PC-3 (cell line): ENCODE measurements at regions not wholly inside any gene's neighbourhood (a gene's known extent, or its start where the extent isn't known, plus 50 kb on each side); places are given as distances from the start of the nearest gene placed in this dataset.
A peak's percentile ranks its signal among the peaks of the same experiment; 100 is the strongest.

ENCODE experiments used
- ATAC-seq: fragments of 200-7000 bp; cut with Tn5 transposase; 2 replicates; pipeline ENCODE4 v1.9.1; 2020; ENCODE audit warnings: mild to moderate bottlenecking, moderate library complexity
- BruUV-seq: library from RNA; stranded (reverse); fragments of 400-500 nt; replicated peaks from 2 replicates; lab custom pipeline; 2021; lab: Mats Ljungman, UMichigan
- CTCF ChIA-PET: fragments of 300-600 bp; sonication (Branson Sonifier 250); formaldehyde crosslinking; loops from one replicate; lab custom pipeline; 2022; ENCODE audit warnings: antibody characterized with exemption; lab: Charles Lee
- POLR2A ChIA-PET: fragments of 300-600 bp; sonication (Branson Sonifier 250); formaldehyde crosslinking; loops from one replicate; lab custom pipeline; 2022; ENCODE audit warnings: antibody characterized with exemption; ENCODE audit not compliant: unreplicated experiment; lab: Charles Lee
- DNase-seq: peaks from one replicate; pipeline ENCODE4 v3.0.0-alpha.2; 2015
- H2AFZ ChIP-seq: fragments of 300-600 bp; sonication (generic); 2 replicates; pipeline ENCODE4 v1.6.0; 2016; ENCODE audit warnings: antibody characterized with exemption, low read length
- H3F3A ChIP-seq: fragments of 300-600 bp; sonication (generic); one replicate; pipeline ENCODE4 v1.6.0; 2017; ENCODE audit warnings: antibody characterized with exemption, low read length, control low read depth, mild to moderate bottlenecking; ENCODE audit not compliant: unreplicated experiment
- H3K27ac ChIP-seq: fragments of 300-600 bp; sonication (generic); 2 replicates; pipeline ENCODE4 v1.5.1; 2016; ENCODE audit warnings: mild to moderate bottlenecking, low read length
- H3K27me3 ChIP-seq: fragments of 300-600 bp; sonication (generic); 2 replicates; pipeline ENCODE4 v1.6.1; 2016; ENCODE audit warnings: low read length, mixed read lengths
- H3K36me3 ChIP-seq: fragments of 300-600 bp; sonication (generic); 2 replicates; pipeline ENCODE4 v1.6.1; 2016; ENCODE audit warnings: low read depth, mixed run types, low read length, mixed read lengths
- H3K4me1 ChIP-seq: fragments of 300-600 bp; sonication (generic); 2 replicates; pipeline ENCODE4 v1.5.1; 2016; ENCODE audit warnings: low read length; ENCODE audit not compliant: insufficient read depth
- H3K4me2 ChIP-seq: fragments of 300-600 bp; sonication (generic); 2 replicates; pipeline ENCODE4 v1.6.0; 2016; ENCODE audit warnings: low read length
- H3K4me3 ChIP-seq: fragments of 300-600 bp; sonication (generic); 2 replicates; pipeline ENCODE4 v1.5.1; 2016; ENCODE audit warnings: mild to moderate bottlenecking, low read length, mixed read lengths
- H3K79me2 ChIP-seq: fragments of 300-600 bp; sonication (generic); 2 replicates; pipeline ENCODE4 v1.6.1; 2017; ENCODE audit warnings: low read length, mixed read lengths
- H3K9ac ChIP-seq: fragments of 300-600 bp; sonication (generic); 2 replicates; pipeline ENCODE4 v1.6.0; 2016; ENCODE audit warnings: mild to moderate bottlenecking, low read length
- H3K9me2 ChIP-seq: fragments of 300-600 bp; sonication (generic); replicated peaks from 2 replicates; pipeline ENCODE4 v1.6.1; 2016; ENCODE audit warnings: mixed run types, low read length, mixed read lengths
- H3K9me3 ChIP-seq: fragments of 300-600 bp; sonication (generic); 2 replicates; pipeline ENCODE4 v1.6.1; 2016; ENCODE audit warnings: low read length, mixed read lengths
- H4K20me1 ChIP-seq: fragments of 300-600 bp; sonication (generic); 2 replicates; pipeline ENCODE4 v1.6.1; 2016; ENCODE audit warnings: low read length, mixed read lengths
- CTCF ChIP-seq: fragments of 300-600 bp; sonication (generic); conservative IDR thresholded peaks from 2 replicates; pipeline ENCODE4 v1.5.1; 2017; ENCODE audit warnings: antibody characterized with exemption, low read depth, mild to moderate bottlenecking, low read length
- EZH2 ChIP-seq: fragments of 300-600 bp; sonication (generic); IDR thresholded peaks from one replicate; pipeline ENCODE4 v1.6.1; 2017; ENCODE audit warnings: antibody characterized with exemption, mild to moderate bottlenecking, low read length; ENCODE audit not compliant: unreplicated experiment
- EZH2phosphoT487 ChIP-seq: fragments of 300-600 bp; sonication (generic); IDR thresholded peaks from 2 replicates; pipeline ENCODE4 v1.6.1; 2018; ENCODE audit warnings: mild to moderate bottlenecking, antibody characterized with exemption, low read length, borderline replicate concordance
- intact Hi-C: fragments of 100-400 bp; cut with micrococcal nuclease; formaldehyde crosslinking; loops from 2 replicates; pipeline ENCODE4 v1.9.0; 2023

DNA sequence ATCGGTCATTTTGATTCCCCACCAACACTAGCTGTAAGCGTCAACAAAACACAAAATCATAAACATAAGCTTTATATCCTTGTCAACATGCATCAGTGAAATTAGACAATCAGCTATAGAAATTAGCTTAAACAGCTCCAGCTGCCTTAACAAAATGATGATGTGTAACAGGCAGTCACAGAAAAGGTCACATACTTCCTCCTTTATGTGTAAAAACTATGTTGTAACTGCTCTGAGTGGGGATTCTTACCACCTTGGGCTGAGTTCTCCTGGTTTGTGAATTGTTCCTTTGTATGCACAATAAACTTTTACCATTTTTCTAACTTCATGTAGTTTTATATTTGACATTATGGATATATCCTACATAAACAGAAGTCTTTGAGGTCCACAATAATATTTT, 73.9 kb upstream of the MAP9 start:
- H3K4me2 ChIP-seq: no peak overlapping the region
- intact Hi-C loops: no loop called here
- peaks cover under 1% of the 10 kb centered on the region; the same call in 1 of the 2 replicates for H3K4me1 ChIP-seq
- DNase-seq (no peak), ATAC-seq (no peak)
- no peak overlapping the region for H2AFZ ChIP-seq
- H3K9me3 ChIP-seq: no peaks in the 10 kb centered on the region
- H3F3A ChIP-seq: no peaks in the 10 kb centered on the region
- no peaks in the 10 kb centered on the region for H3K36me3 ChIP-seq
- ChIA-PET POLR2A (no interaction called here), CTCF (no interaction called here)
- BruUV-seq: no TSS peak
- H3K9me2 ChIP-seq: no peaks in the 10 kb centered on the region
- no peak overlapping the region for H3K9ac ChIP-seq
- no peaks in the 10 kb centered on the region for H3K79me2 ChIP-seq
- no peak overlapping the region for H3K27ac ChIP-seq
- TF ChIP-seq CTCF (no peak), EZH2 (no peak), EZH2phosphoT487 (no peak)
- H4K20me1 ChIP-seq: no peaks in the 10 kb centered on the region
- no peak overlapping the region for H3K4me3 ChIP-seq
- H3K27me3 ChIP-seq: no peaks in the 10 kb centered on the region

DNA sequence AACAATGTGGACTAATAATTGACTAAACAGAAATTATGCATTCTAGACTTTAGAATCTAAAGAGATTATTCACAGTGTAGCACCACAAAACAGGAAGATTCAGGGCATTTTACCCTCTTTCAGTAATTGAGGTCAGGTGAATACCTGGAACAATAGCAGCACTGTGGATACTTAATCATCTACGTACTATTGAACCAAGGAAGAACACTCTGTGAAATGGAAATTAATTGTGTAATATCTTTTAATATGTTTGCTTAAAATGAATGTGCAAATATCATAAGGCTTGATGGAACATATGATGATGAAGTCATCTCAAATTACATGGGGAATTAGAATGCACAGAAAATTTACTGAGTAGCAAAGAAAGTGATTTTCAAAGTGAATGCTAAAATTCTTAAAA, 68.5 kb upstream of the MAP9 start:
- peak overlapping the region; percentile 52 for H3K27ac ChIP-seq
- no peaks in the 10 kb centered on the region for H3K36me3 ChIP-seq
- H2AFZ ChIP-seq: no peak overlapping the region
- ATAC-seq (peak; percentile 73), DNase-seq (peak; percentile 54)
- no TSS peak for BruUV-seq
- no peaks in the 10 kb centered on the region for H3K9me3 ChIP-seq
- intact Hi-C loops: no loop called here
- H3K79me2 ChIP-seq: no peaks in the 10 kb centered on the region
- TF ChIP-seq CTCF (no peak), EZH2 (no peak), EZH2phosphoT487 (no peak)
- peaks cover 28% of the 10 kb centered on the region for H3K4me1 ChIP-seq
- ChIA-PET CTCF (no interaction called here), POLR2A (no interaction called here)
- H3K9me2 ChIP-seq: no peaks in the 10 kb centered on the region
- no peak overlapping the region; the same call in 1 of the 2 replicates for H3K9ac ChIP-seq
- peak overlapping the region; percentile 56; the same call in 1 of the 2 replicates for H3K4me2 ChIP-seq
- H3K27me3 ChIP-seq: no peaks in the 10 kb centered on the region
- H3K4me3 ChIP-seq: no peak overlapping the region
- H3F3A ChIP-seq: no peaks in the 10 kb centered on the region
- H4K20me1 ChIP-seq: no peaks in the 10 kb centered on the region

GRCh38 chr4:155444721-155445120, 68.0 kb upstream of the MAP9 start:
- Histone ChIP-seq H3K27ac (peak overlapping the region; percentile 52), H3K27me3 (no peaks in the 10 kb centered on the region), H3K9me3 (no peaks in the 10 kb centered on the region), H3K9me2 (no peaks in the 10 kb centered on the region), H2AFZ (no peak overlapping the region), H3K4me2 (no peak overlapping the region), H3F3A (no peaks in the 10 kb centered on the region), H3K4me1 (peaks cover 28% of the 10 kb centered on the region), H3K4me3 (no peak overlapping the region), H3K79me2 (no peaks in the 10 kb centered on the region), H4K20me1 (no peaks in the 10 kb centered on the region), H3K36me3 (no peaks in the 10 kb centered on the region), H3K9ac (peak overlapping the region; percentile 15; the same call in 1 of the 2 replicates)
- no TSS peak for BruUV-seq
- TF ChIP-seq EZH2phosphoT487 (no peak), CTCF (no peak), EZH2 (no peak)
- POLR2A ChIA-PET: no interaction called here
- DNase-seq: no peak
- intact Hi-C loops: no loop called here
- CTCF ChIA-PET: no interaction called here
- ATAC-seq: 0 out of 2 replicates have a peak, but pooled peaks have one; percentile 11
